PC-3 (cell line): ENCODE measurements at regions not wholly inside any gene's neighbourhood (a gene's known extent, or its start where the extent isn't known, plus 50 kb on each side); places are given as distances from the start of the nearest gene placed in this dataset.

Experiments
- CTCF ChIP-seq: fragments of 300-600 bp; sonication (generic); conservative IDR thresholded peaks from 2 replicates; pipeline ENCODE4 v1.5.1; 2017; ENCODE audit warnings: antibody characterized with exemption, low read depth, mild to moderate bottlenecking, low read length
- EZH2phosphoT487 ChIP-seq: fragments of 300-600 bp; sonication (generic); IDR thresholded peaks from 2 replicates; pipeline ENCODE4 v1.6.1; 2018; ENCODE audit warnings: mild to moderate bottlenecking, antibody characterized with exemption, low read length, borderline replicate concordance

GRCh38 chr10:53029449-53029848, 256.9 kb upstream of the MBL2 start:
- TF ChIP-seq EZH2phosphoT487 (no peak), CTCF (no peak)
